Smooth muscle cell (in vitro differentiated cells): ENCODE measurements at regions not wholly inside any gene's neighbourhood (a gene's known extent, or its start where the extent isn't known, plus 50 kb on each side); places are given as distances from the start of the nearest gene placed in this dataset.

Experiments
- DNase-seq: peaks from one replicate; lab custom pipeline; 2025; ENCODE audit not compliant: unreplicated experiment; lab: John Stamatoyannopoulos, UW
- H2AFZ ChIP-seq: fragments of 200-600 bp; sonication (generic); 2 replicates; pipeline ENCODE4 v1.6.0; 2016; ENCODE audit warnings: antibody characterized with exemption, low read depth, mild to moderate bottlenecking
- H3F3A ChIP-seq: fragments of 200-600 bp; sonication (generic); 2 replicates; pipeline ENCODE4 v1.6.0; 2017; ENCODE audit warnings: antibody characterized with exemption, low read depth
- H3K27ac ChIP-seq: fragments of 200-600 bp; sonication (generic); 2 replicates; pipeline ENCODE4 v1.5.1; 2016; ENCODE audit warnings: low read depth, mild to moderate bottlenecking
- H3K27me3 ChIP-seq: fragments of 200-600 bp; sonication (generic); 2 replicates; pipeline ENCODE4 v1.6.1; 2016; ENCODE audit warnings: low read depth, mild to moderate bottlenecking
- H3K36me3 ChIP-seq: fragments of 200-600 bp; sonication (generic); 2 replicates; pipeline ENCODE4 v1.5.1; 2016; ENCODE audit warnings: low read depth
- H3K4me1 ChIP-seq: fragments of 200-600 bp; sonication (generic); 2 replicates; pipeline ENCODE4 v1.5.1; 2016; ENCODE audit warnings: low read depth
- H3K4me2 ChIP-seq: fragments of 200-600 bp; sonication (generic); 2 replicates; pipeline ENCODE4 v1.6.0; 2016; ENCODE audit warnings: mild to moderate bottlenecking
- H3K4me3 ChIP-seq: fragments of 200-600 bp; sonication (generic); 2 replicates; pipeline ENCODE4 v1.5.1; 2016; ENCODE audit warnings: mild to moderate bottlenecking
- H3K79me2 ChIP-seq: fragments of 200-600 bp; sonication (generic); 2 replicates; pipeline ENCODE4 v1.6.0; 2016; ENCODE audit warnings: low read depth, mild to moderate bottlenecking
- H3K9ac ChIP-seq: fragments of 200-600 bp; sonication (generic); 2 replicates; pipeline ENCODE4 v1.6.0; 2016; ENCODE audit warnings: low read depth
- H3K9me3 ChIP-seq: fragments of 200-600 bp; sonication (generic); replicated peaks from 2 replicates; pipeline ENCODE4 v1.5.1; 2016; ENCODE audit warnings: low read depth
- H4K20me1 ChIP-seq: fragments of 200-600 bp; sonication (generic); 2 replicates; pipeline ENCODE4 v1.6.0; 2016; ENCODE audit warnings: low read depth
- CTCF ChIP-seq: fragments of 200-600 bp; sonication (generic); IDR thresholded peaks from 2 replicates; pipeline ENCODE4 v1.5.1; 2017; ENCODE audit warnings: borderline replicate concordance, mild to moderate bottlenecking, antibody characterized with exemption; ENCODE audit not compliant: insufficient read depth, poor library complexity, severe bottlenecking
- WGBS: methylation state at CpG from one replicate; pipeline ENCODE4 v1.1.7; 2016; ENCODE audit warnings: low lambda C conversion rate; 5-methylcytosine and 5-hydroxymethylcytosine counted together

GRCh38 chr16:55179852-55180585 lies 144.0 kb upstream of the IRX6 start:
- H4K20me1 ChIP-seq = no peaks in the 10 kb centered on the region
- no peaks in the 10 kb centered on the region for H3K9me3 ChIP-seq
- H3K36me3 ChIP-seq = no peaks in the 10 kb centered on the region
- H3F3A ChIP-seq = no peaks in the 10 kb centered on the region
- 94% methylated on average over 15 of the region's 15 CpGs for WGBS
- H3K4me2 ChIP-seq = no peak overlapping the region
- no peaks in the 10 kb centered on the region for H3K79me2 ChIP-seq
- H3K4me3 ChIP-seq = no peak overlapping the region
- H3K27me3 ChIP-seq = peaks cover 11% of the 10 kb centered on the region
- no peak overlapping the region for H3K27ac ChIP-seq
- no peak overlapping the region for H3K9ac ChIP-seq
- no peak for DNase-seq
- H2AFZ ChIP-seq = no peak overlapping the region
- peaks cover 4% of the 10 kb centered on the region for H3K4me1 ChIP-seq
- TF ChIP-seq CTCF = no peak

DNA sequence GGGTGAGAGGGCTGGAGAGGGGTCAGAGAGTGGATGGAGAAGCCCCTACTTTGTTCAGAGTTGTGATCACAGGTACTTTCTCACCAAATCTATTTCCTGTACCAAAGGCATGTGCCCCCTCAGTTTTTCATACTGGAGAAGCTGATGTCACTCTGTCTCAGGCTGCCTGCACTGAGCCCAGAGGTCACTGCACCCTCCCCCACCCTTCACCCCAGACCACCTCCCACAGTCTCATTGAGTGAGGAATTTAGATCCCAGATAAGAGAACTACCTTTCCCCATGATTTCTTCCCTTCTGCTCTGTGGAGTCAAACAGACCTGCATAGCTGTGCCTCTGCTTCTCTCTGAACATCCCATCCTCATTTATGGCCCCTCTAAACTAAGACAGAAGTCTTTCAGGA lies 140.0 kb upstream of the IRX6 start:
- Histone ChIP-seq H3F3A (no peaks in the 10 kb centered on the region), H3K4me2 (no peak overlapping the region), H3K79me2 (no peaks in the 10 kb centered on the region), H3K4me1 (peaks cover 4% of the 10 kb centered on the region), H3K27ac (no peak overlapping the region), H3K4me3 (no peak overlapping the region), H3K9me3 (no peaks in the 10 kb centered on the region), H3K27me3 (peaks cover 23% of the 10 kb centered on the region), H4K20me1 (no peaks in the 10 kb centered on the region), H3K36me3 (no peaks in the 10 kb centered on the region), H3K9ac (no peak overlapping the region), H2AFZ (no peak overlapping the region)
- no peak for TF ChIP-seq CTCF
- no peak for DNase-seq

DNA sequence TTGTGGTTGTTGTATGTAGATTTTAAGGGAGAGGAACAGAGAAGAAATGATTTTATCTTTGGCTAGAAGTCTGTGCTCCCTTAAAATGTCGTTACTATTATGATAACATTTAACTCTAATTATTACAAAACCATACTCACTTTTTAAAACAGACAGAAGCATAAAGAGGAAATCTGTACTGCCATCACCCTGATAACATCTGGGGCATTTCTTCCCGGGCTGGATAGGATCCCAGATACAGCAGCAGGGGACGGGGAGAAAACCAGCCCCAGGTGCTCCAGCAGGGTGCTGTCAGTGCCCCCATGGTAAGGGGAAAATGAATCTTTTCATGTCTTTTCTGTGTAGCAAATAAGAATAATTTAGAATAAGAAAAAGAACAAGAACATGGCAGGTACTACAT lies 139.4 kb upstream of the IRX6 start:
- Histone ChIP-seq H3K27me3 (peaks cover 23% of the 10 kb centered on the region), H3K27ac (no peak overlapping the region), H3K79me2 (no peaks in the 10 kb centered on the region), H2AFZ (no peak overlapping the region), H3K9me3 (no peaks in the 10 kb centered on the region), H3K4me1 (peaks cover 4% of the 10 kb centered on the region), H3K9ac (no peak overlapping the region), H3K4me3 (no peak overlapping the region), H3F3A (no peaks in the 10 kb centered on the region), H3K36me3 (no peaks in the 10 kb centered on the region), H3K4me2 (no peak overlapping the region), H4K20me1 (no peaks in the 10 kb centered on the region)
- DNase-seq = no peak
- WGBS = 53% methylated on average over 3 of the region's 3 CpGs
- no peak for TF ChIP-seq CTCF

GRCh38 chr16:55189224-55189623 lies 134.8 kb upstream of the IRX6 start:
- Histone ChIP-seq H3K27ac (no peak overlapping the region), H3F3A (no peaks in the 10 kb centered on the region), H3K4me3 (no peak overlapping the region), H3K27me3 (peaks cover 20% of the 10 kb centered on the region), H4K20me1 (no peaks in the 10 kb centered on the region), H3K9ac (no peak overlapping the region), H3K79me2 (no peaks in the 10 kb centered on the region), H3K4me2 (no peak overlapping the region), H3K36me3 (no peaks in the 10 kb centered on the region), H3K9me3 (no peaks in the 10 kb centered on the region), H3K4me1 (no peaks in the 10 kb centered on the region), H2AFZ (no peak overlapping the region)
- 82% methylated on average over 6 of the region's 6 CpGs for WGBS
- DNase-seq = no peak
- no peak for TF ChIP-seq CTCF
